Tibial nerve (tissue), 4 donors: ENCODE measurements at regions not wholly inside any gene's neighbourhood (a gene's known extent, or its start where the extent isn't known, plus 50 kb on each side); places are given as distances from the start of the nearest gene placed in this dataset.

Source experiments
- DNase-seq, 2 donors: peaks; one replicate each; pipeline ENCODE4 v3.0.0-alpha.2; 2019; ENCODE audit warnings: low spot score in 2 of 2
- H3K27ac ChIP-seq, 4 donors: fragments of 200-600 bp; sonication (generic) in 3 of 4; one replicate each; pipeline ENCODE4 v1.5.1; 2017 to 2019; ENCODE audit warnings: mild to moderate bottlenecking in 1 of 4
- H3K27me3 ChIP-seq, 2 donors: fragments of 200-600 bp; sonication (generic) in 1 of 2; one replicate each; pipeline versions ENCODE4 v1.5.1 to v1.6.0; 2017 to 2019
- H3K36me3 ChIP-seq, 3 donors: fragments of 200-600 bp; sonication (generic); one replicate each; pipeline ENCODE4 v1.5.1; 2018 to 2019
- H3K4me1 ChIP-seq, 4 donors: fragments of 200-600 bp; sonication (generic) in 3 of 4; one replicate each; pipeline ENCODE4 v1.5.1; 2017 to 2019
- H3K4me3 ChIP-seq, 4 donors: fragments of 200-600 bp; sonication (generic) in 3 of 4; one replicate each; pipeline ENCODE4 v1.5.1; 2017 to 2019; ENCODE audit warnings: mild to moderate bottlenecking in 1 of 4, moderate library complexity in 1 of 4
- H3K9me3 ChIP-seq, 4 donors: fragments of 200-600 bp; sonication (generic) in 3 of 4; one replicate each; pipeline ENCODE4 v1.5.1; 2017 to 2019
- CTCF ChIP-seq, 5 experiments: fragments of 200-600 bp in 3 of 5; fragments of 450-650 bp in 2 of 5; sonication (generic) in 3 of 5; IDR thresholded peaks; one replicate each; pipeline ENCODE4 v1.5.1; 2016 to 2019; ENCODE audit warnings: antibody characterized with exemption in 5 of 5, mild to moderate bottlenecking in 3 of 5, moderate library complexity in 2 of 5
- EP300 ChIP-seq, 2 donors: sonication (generic); formaldehyde crosslinking; IDR thresholded peaks; one replicate each; pipeline ENCODE4 v1.6.1; 2017; ENCODE audit warnings: antibody characterized with exemption in 2 of 2, mild to moderate bottlenecking in 1 of 2
- POLR2A ChIP-seq, 2 donors: fragments of 450-650 bp; IDR thresholded peaks; one replicate each; pipeline ENCODE4 v1.6.1; 2017; ENCODE audit warnings: antibody characterized with exemption in 2 of 2, mild to moderate bottlenecking in 2 of 2, moderate library complexity in 2 of 2
- WGBS, 2 donors: methylation state at CpG; one replicate each; pipeline ENCODE4 v1.1.5; 2018; 5-methylcytosine and 5-hydroxymethylcytosine counted together

DNA sequence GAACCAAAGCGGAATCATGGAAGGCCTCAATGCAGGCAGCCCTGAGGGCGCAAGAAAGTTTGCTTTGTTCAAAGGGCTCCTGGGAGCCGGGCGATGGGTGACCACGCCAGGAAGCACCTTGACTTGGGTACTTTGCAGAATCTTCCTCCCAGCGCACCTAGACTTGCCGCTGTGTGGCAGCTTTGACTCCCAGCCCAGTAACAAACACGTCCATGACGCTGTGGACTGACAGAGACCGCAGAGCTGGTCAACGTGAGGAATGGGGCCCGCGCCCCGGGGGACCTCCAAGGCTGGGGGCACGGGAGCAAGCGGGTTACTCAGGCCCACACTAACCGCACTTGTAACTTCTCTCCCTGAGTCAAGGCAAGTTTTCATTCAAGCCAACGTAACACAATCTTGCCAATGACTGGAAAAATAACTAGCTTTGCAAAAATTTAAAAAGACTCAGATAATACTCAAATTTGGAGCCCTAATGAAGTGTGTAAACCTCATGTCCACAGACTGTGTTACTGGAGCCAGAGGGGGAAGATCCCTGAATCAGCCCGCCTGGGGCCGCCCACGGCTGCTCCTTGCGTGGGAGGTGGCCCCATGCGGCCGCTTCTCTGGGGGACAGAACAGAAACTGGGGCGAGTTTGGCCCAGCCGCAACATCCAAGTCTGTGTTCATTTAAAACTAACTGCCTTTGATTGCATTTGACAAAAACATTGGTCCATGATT is 130.8 kb downstream of the DNAJB6 start:
- DNase-seq = no peak
- Histone ChIP-seq H3K9me3 (peaks cover 0 to 13% (median 0%) of the 10 kb centered on the region in 4 donors), H3K27me3 (peaks cover 0 to 12% of the 10 kb centered on the region in 2 donors), H3K27ac (no peak overlapping the region), H3K4me1 (no peaks in the 10 kb centered on the region), H3K36me3 (no peaks in the 10 kb centered on the region), H3K4me3 (no peak overlapping the region)
- 72 to 78% methylated on average over 26 of the region's 26 CpGs for WGBS, 2 donors
- TF ChIP-seq POLR2A (IDR thresholded peaks at IDR 0.05) (no peak), CTCF (IDR thresholded peaks at IDR 0.05) (no peak), EP300 (IDR thresholded peaks at IDR 0.05) (no peak)

DNA sequence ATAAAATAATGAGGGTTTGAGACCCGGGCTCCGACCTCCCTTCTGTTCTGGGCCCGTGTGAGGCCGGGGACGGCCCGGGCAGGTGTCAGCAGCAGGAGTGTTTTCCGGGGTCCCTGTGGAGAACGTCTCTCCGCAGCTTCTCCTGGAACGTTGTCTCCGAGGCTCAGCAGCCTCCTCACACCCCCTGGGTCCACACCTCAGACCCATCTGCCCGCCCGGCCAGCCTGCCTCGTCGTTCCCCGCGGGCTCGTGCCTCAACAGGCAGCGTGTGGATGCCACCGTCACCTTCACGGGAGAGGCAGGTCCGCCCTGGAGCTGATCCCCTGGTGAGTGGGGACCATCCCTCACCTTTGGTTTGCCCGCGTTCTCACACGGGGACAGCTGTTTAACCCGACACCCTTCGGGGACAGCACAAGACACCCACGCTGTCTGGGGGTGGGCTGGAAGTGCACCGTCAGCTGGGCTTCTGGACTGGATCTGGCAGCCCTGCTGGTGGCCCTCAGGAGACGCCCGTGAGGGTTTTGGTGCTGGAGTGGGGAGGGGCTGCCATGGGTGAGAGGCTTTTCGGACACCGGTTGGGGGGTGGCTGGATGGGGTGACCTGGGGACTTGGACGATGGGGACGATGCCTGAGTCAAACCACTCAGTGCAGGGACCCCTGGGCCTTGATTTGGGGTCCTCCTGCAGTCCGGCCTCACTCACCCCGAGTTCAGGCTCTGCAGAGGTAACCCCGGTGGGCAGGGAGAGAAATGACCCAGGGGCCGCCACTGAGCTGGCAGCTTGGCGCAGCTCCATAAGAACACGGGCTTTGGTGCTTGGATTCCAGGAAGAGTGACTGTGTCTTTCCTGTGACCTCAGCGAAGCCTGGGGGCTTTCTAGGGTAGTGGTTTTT is 131.7 kb downstream of the DNAJB6 start:
- Histone ChIP-seq H3K4me1 (no peaks in the 10 kb centered on the region), H3K27ac (no peak overlapping the region), H3K9me3 (peaks cover 0 to 22% (median 6%) of the 10 kb centered on the region in 4 donors), H3K36me3 (no peaks in the 10 kb centered on the region), H3K4me3 (no peak overlapping the region), H3K27me3 (peaks cover 0 to 12% of the 10 kb centered on the region in 2 donors)
- TF ChIP-seq EP300 (IDR thresholded peaks at IDR 0.05) = no peak
- TF ChIP-seq POLR2A (IDR thresholded peaks at IDR 0.05) = no peak
- no peak for TF ChIP-seq CTCF (IDR thresholded peaks at IDR 0.05)
- no peak for DNase-seq
- 72 to 73% methylated on average over 26 to 34 of the region's 42 CpGs for WGBS, 2 donors

DNA sequence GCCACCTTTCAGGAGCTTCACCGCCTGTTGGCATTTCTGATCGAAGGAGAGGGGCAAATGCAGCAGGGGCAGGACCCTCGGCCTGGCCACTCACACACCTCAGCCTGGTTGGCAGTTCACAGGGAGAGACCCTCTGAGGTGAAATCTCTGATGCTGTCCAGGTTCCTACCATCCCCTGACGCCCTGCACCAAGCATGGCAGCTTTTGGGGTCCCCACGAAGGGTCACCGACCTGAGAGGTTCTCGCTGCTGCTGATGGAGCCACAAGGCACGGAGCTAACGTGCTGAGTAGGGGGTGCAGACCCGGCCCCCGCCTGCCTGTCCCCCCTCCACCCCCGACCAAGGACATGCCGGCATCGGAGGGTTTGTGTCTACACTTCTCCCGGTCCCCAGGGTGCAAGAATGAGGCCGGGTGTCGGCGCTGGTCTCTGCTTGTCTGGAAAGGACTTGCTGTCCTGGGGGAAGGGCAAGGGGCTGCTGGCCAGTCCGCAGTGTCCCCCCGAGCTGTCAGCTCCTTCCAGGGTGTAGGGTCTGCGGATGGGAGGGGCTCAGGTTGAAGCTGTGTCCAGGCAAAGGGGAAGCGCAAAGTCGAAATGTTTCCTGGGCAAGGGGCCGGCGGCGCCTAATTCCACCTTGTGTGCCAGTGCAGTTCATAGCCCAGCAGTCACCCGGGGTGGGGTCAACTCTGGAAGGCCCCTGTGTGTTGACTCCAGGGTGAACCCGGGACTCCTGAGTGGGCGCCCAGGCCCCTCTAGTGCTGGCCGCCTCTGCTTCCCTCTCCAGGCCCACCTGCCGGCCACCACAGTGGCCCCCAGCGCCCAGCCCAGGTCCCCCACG is 132.6 kb downstream of the DNAJB6 start:
- H3K4me3 ChIP-seq = no peak overlapping the region
- 83 to 86% methylated on average over 26 to 33 of the region's 33 CpGs for WGBS, 2 donors
- peaks cover 0 to 30% (median 9%) of the 10 kb centered on the region in 4 donors for H3K9me3 ChIP-seq
- H3K4me1 ChIP-seq = no peaks in the 10 kb centered on the region
- no peak overlapping the region for H3K27ac ChIP-seq
- DNase-seq = no peak
- peaks cover 0 to 6% of the 10 kb centered on the region in 2 donors for H3K27me3 ChIP-seq
- no peaks in the 10 kb centered on the region for H3K36me3 ChIP-seq
- TF ChIP-seq POLR2A (IDR thresholded peaks at IDR 0.05) (no peak), EP300 (IDR thresholded peaks at IDR 0.05) (no peak), CTCF (IDR thresholded peaks at IDR 0.05) (no peak)

- DNase-seq = no peak
- Histone ChIP-seq H3K4me3 (no peak overlapping the region), H3K4me1 (no peaks in the 10 kb centered on the region), H3K27me3 (peaks cover 0 to under 1% of the 10 kb centered on the region in 2 donors), H3K36me3 (no peaks in the 10 kb centered on the region), H3K27ac (no peak overlapping the region), H3K9me3 (peaks cover 0 to 34% (median 9%) of the 10 kb centered on the region in 4 donors)
- TF ChIP-seq CTCF (IDR thresholded peaks at IDR 0.05) = no peak
- TF ChIP-seq POLR2A (IDR thresholded peaks at IDR 0.05) = no peak
- TF ChIP-seq EP300 (IDR thresholded peaks at IDR 0.05) = no peak
- WGBS, 2 donors = 91 to 93% methylated on average over 4 to 14 of the region's 14 CpGs
Measured at GRCh38 chr7:157470017-157470322, 133.2 kb downstream of the DNAJB6 start.
